ENCODE measurements at regions not wholly inside any gene's neighbourhood (a gene's known extent, or its start where the extent isn't known, plus 50 kb on each side); places are given as distances from the start of the nearest gene placed in this dataset.
"Not testable (repeated sequence)": the region's sequence is repeated elsewhere in the genome, so short reads cannot be mapped to it uniquely, and the experiment has no call there.

DNA sequence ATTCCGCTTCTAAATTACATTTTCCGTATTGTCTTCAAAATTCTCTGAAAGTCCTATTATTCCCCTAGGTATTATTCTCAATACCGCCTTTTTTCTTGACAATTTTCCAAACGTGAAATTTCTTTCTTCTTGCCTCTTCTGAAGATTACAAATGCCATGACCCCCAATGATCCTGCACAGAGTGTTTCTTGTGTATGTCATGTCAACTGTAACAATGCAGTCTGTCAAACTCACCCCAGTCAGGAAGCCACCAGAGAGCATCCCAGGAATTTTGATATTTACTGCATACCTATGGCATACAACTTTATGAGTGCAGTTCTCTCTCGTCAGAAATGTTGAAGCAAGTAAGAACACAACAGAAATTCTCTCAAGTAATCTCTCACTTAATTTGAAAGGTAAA, 847.3 kb upstream of the CDH8 start:
- no peak for DNase-seq (ENCODE audit: low spot score)

DNA sequence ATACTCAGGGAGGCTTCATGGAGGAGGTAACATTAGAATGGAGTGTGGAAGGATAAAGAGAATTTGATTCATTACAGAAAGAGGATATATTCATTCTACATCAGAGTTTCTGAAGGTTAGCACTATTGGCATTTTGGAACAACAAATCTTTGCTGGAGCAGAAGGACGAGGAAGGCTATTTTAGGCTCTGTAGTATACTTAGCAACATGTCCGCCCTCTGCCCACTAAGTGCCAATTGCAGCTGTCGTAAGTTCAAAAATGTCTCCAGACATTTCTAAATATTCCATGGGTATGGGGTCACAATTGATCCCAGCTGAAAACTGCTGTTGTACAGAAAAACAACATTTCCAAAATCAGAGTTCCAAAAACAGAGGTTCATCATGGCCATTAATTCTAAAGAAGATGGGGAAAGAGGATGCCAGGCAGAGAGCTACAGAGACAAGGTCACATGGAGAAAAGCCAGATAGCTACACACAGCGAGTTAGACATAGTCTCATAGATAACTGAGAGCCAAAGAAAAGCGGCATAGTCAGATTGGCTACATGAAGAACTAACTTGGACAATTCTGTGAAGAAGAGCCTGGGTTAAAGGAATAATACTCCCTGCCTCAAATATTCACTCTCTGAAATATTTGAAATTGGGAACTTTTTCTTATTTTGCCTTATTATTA, 846.4 kb upstream of the CDH8 start:
- no peak for DNase-seq (ENCODE audit: low spot score)

DNA sequence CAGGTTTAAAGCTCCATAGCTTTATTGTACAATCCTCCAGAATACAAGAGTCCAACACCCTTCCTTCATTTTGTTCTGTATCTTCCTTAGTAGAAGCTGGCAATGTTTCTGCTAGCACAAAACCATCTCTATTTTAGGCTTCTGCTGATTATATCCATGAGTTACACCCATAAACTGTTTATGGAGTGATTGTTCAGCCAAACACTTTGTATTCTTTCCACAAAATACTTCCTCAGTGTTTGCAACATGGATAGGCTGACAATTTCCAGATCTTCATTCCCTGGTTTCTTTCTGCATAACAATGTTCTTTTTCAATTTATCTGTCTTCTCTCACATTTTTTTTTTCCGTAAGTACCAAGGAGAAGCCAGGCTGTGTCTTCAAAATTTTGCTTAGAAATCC, 839.9 kb upstream of the CDH8 start:
- DNase-seq (ENCODE audit: low spot score), result no peak

DNA sequence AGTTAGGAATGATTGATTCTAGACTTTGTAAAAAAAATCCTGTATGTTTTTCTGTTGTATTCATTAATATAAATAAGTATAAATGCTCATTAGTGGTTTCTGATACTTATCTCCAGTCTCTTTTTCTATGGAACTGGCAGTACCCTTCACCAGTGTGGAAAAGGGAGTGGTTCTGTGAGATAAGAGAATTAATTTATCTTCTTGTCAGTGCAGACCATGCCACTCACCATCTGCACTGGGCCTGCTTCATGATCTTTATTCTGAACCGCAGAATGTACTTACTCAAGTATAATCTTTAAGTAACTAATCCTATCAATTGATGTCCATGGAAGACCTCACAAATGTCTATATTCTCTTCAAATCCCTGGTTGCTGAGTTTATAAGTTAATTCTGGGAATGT, 836.1 kb upstream of the CDH8 start:
- DNase-seq (ENCODE audit: low spot score), result no peak

DNA sequence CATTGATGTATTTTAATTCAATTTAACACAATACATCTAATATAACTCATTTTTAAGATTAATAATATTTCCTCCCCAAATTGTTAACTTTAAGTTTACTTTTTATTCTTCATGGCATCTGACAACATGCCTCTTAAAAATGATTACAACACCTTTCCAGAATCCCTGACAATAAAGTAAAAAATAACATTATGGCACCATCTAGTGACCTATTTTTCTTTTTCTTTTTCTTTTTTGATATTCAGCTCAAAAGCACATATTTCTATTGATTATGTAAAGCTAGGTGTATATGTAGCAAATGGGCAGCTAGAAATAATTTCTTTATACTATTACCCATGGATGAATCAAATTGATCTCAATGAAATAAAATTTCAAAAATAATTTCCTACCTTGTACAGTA, 834.3 kb upstream of the CDH8 start:
- DNase-seq (ENCODE audit: low spot score), result peak; percentile 25

DNA sequence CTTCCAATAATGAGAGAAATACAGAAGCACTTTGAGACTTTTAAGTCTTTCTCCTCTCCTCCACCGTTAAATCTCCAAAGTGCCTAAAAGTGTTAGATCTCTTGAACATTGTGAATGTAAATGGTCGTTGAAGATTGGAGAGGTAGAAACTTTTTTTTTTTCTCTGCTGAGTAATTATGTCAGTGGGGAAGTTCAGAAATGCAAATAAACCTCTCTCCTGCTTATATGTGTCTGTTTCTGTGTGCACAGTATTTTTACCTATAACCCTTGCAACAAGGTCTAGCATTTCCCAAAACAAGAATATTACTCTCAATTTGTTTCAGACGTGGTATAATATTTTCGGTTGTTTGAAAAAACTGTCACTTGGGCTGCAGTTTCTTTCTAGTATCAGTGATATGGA, 833.6 kb upstream of the CDH8 start:
- no peak for DNase-seq (ENCODE audit: low spot score)

DNA sequence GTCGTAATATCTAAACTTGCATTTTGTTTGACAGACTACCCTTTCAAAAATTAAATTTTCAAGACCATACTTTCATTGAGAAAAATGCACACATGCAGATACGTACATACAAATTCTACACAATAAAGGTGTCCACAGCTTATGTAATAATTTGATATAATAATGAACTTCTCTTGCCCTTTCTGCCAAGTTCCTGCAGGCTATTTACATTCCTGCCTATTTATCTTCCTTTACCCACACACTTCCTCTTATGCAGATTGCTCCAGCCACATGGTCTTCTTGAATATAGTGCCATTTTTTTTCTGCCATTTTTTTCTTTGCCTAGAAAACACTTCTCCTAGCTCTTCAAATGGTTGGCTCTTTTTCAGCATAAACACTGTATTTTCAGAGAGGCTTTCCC, 826.9 kb upstream of the CDH8 start:
- DNase-seq (ENCODE audit: low spot score), result no peak

DNA sequence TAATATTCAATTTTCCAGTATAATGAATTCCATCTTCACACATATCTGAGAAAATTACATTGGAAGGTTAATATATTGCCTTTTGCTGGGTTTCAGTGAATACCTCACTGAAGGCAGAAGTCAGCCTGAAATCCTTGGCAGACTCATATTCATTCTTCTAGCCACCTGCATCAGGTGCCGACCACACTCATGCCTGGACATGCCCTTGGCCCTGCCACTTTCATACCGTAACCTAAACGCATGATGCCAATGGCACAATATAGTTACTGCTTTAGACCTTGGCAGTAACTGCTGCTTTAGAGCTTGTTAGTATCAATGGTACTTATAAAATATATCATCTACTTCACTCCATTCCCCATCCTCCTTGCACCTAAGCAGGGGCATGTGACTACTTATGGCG, 817.6 kb upstream of the CDH8 start:
- DNase-seq (ENCODE audit: low spot score), result no peak

DNA sequence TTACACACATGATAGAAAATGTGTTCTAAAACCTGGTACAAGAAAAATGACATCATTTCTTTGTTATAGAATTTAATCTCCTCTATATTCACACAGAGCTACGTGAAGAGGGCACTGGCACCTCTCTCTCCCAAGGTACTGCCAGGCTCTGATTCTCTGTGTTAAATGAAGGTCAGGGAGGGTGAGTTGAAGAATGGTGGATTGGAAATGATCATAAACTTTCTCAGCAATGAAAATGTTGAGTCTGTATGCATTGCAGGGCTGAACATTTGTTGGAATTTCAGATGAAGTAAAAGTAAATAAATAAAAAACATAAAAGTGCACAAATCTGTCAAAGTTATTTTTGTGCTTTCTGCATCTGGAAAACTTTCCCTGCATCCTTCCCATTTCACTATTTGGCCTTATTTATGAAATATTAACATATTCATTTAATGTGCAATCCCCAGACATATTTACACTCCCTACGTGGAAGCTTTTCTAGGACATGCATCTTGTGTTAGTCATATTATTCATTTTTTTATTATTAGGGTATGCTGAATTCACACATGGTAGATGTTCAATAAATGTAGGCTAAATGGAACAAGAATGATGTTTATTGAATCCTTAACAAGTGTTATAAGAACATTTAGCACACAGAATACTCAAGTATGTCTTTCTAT, 810.3 kb upstream of the CDH8 start:
- no peak for DNase-seq (ENCODE audit: low spot score)

DNA sequence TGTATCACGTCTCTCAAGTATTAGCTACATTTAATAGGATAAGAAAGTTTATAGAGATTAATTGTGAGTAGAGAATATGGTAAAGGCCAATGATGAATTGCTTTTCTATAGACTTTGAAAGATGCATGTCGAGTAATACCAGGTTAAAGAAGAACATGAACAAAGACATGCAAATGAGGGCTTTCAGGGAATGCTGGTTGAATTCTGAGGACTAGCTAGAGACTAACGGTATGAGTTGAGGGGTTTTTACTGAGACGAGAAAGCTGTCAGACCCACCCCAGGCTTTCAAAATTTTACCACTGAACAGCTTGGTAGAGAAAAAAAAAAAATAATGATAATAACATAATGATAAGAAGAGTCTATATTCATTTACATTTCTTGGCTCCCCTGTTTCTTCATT, 796.0 kb upstream of the CDH8 start:
- DNase-seq (ENCODE audit: low spot score), result no peak

DNA sequence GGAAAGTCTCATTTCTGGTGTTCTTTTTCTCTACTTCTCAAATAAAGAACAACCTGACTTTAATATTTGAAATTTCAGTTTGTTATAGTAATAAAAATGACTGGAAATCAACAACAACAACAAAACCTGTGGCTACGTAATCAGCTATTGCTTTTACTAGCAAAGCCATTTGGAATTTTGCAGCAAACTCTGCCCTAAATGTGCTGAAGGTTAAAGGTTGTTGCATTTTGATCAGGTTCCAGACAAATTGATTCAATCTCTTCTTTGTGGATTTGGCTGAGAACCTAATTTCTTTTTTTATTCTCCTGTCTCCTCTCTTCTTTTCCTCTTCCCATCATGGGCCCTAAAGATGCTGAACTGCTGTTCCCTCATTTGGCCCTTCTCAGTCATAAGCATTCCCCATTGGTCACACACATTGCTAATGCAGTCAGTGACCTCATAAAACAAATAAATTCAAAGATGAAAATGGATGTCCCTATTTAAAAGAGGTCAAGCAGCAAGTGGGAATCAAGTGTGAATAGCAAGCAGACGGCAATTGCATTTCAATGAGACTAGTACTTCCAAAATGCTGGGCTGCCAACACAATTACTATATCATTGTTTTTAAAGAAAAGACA, 795.1 kb upstream of the CDH8 start:
- DNase-seq (ENCODE audit: low spot score), result peak; percentile 8

DNA sequence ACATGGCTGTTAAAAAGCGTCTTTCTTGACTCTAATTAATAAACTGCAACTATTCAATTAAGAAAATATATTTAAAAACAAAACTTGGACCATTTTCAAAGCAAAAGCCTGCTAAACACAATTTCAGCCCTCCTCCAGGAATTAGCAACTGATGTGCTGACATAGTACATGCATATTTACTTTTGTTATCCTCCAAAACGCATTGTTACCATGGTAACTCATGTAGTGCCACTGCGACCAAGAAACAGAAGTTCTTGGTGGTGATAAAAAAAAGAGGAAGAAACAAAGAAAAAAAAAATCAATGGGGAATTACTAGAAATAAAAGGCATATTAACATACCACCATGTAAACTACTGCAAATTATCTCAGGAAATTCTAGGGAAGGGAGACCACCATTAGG, 793.4 kb upstream of the CDH8 start:
- no peak for DNase-seq (ENCODE audit: low spot score)

DNA sequence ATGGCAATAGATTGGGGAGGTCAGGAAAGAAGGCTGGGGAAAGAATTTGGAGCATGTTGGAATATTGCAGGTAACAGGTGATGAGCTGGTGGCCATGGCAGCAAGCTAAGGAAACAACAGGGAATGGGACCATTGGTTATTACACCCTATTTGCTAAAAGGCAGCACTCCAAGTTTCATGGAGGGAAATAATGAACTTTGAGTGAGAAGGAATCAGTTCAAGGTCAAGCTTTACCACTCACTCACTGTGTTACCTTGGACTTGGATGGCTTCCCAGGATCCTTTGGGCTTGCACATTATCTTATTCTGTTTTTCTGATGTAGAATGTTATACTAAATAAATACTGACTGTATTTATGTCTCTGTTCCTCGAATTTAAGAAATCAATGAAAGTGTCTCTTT, 792.8 kb upstream of the CDH8 start:
- peak; percentile 2 for DNase-seq (ENCODE audit: low spot score)

DNA sequence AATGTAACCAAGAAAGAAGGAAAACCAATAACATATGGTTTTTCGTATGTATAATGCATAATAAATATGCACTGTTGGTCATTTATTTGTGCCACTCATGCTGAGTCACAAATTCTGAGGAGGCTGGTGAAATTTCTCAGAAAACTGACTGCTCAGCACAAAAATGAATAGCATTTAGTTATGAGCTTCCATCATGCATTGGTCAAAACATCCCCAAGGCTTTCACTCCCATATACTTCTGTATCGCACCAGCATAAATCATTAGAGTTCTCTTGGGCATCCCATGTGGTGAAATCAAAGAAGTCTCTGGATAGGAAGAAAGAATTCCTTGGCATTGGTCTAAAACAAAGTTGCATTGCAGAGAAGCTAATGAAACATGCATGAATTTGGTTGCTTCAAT, 785.6 kb upstream of the CDH8 start:
- DNase-seq (ENCODE audit: low spot score), result no peak

DNA sequence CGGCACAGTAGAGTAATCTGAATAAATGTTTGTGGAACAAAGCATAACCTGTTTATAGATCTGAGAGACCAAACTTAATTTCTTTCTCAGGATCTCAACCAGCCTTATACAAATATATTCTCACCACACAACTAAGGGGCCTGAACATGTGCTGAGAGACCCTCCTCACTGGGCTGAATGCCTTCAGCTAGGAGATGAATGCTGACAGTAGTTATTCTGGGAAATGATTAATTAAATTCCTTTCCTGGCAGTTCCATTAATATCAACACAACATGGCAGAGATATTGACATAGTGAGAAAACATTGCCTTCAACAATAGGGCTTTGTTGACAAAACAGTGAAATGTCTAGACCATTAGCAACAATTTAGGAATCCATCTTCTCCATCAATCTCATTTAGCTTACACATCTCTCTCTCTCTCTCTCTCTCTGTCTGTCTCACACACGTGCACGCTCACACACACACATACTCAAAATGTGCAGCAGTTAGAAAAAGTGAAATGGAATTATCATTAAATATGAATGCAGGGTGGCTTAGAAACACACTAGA, 780.8 kb upstream of the CDH8 start:
- no peak for DNase-seq (ENCODE audit: low spot score)

DNA sequence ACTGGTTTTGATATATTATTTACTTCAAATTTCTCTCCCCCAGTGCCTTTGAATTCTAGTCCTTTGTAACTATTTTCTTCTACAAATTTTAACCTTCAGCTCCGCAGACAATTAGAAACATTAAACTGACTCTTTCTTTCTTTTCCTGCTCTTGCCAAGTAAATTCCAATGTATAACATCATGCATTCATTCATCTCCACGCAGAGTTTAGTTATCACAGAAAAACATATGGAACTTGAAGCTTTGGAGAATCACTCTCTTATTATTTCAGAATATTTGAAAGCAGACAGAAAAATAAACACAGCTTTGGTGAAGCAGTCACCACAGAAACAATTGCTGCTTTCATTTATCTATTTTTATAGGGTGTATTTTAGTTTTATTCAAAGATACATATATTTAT, 778.7 kb upstream of the CDH8 start:
- no peak for DNase-seq (ENCODE audit: low spot score)

DNA sequence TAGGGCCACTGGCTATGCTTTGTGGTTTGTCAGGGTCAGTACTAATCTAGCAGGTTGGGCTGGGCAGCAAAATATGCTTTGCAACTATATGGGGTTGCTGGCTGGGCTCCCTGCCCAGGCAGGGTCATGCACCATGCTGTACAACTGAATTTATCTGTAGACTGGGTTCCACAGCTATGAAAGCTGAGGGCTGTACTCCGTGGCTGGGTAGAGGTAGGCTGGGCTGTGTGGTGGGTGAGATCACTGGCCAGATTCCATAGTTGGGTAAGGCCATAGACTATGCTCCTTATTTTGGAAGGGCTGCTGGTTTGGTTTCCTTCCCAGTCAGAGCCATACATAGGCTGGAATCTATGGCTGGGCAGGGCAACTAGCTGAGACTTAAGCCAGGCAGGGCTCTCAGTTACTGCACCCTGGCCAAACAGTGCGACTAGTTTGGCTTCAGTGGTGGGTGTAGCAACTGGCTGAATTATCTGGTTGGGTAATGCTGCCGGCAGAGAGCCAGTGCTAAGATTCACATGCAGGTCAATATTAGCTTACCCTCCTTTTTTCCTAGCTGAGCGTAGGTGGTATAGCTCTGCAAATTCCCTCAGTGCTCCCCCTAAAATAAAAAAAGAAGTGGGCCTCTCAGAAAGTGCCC, 769.1 kb upstream of the CDH8 start:
- no peak for DNase-seq (ENCODE audit: low spot score)

DNA sequence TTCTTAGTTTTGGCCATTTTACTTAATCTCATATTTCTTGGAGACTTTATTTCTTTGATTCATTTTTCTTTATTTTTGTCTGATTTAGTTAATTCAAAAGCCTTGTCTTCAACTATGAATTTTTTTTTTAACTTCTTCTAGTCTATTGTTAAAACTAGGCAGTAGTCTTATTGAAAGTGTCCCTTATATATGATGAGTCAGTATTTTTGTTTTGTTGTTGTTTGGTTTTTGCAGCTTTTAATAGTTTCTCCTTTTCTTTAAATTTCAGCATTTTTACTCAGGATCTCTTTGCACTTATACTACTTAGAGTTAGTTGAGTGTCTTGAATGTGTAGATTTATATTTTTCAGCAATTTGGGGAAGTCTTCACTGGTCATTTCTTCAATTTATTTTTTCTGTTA, 758.5 kb upstream of the CDH8 start:
- no peak for DNase-seq (ENCODE audit: low spot score)

DNA sequence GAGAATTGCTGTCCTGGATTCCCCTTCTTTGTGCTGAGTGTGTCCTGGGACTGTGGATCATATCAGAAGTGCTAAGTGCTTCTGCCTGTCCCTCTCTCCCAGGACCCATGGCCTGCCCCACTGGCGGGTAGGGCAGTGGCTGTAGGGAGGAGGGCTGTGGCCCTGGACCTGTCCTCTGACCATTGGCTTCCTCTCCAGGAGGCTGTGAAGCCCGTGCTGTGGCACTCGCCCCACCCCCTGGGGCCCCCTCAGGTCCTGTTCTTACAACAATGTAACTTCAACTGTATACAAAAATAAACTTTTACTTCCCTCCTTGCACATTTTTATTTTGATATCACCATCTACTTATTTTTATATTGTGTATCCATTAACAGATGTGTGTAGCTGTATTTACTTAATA, 743.8 kb upstream of the CDH8 start:
- DNase-seq (ENCODE audit: low spot score), result not testable (repeated sequence)

DNA sequence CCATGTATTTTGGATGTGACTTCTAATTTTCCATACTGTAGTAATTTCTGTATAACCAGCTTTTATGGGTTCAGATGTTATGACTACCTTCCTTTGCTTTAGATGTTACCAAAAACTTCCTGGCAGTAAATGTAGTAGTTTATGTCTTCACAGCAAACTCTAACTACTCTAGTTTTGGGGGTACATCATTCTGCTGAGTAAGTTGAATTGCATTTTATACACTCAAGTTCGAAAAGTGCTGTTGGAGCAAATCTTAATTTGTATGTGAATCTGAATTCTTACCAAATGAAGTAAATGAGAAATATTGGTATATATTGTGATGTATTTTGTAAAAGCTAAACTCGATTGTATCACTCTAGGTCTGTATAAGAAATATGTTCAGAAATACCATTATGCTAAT, 728.3 kb upstream of the CDH8 start:
- DNase-seq (ENCODE audit: low spot score), result no peak

DNA sequence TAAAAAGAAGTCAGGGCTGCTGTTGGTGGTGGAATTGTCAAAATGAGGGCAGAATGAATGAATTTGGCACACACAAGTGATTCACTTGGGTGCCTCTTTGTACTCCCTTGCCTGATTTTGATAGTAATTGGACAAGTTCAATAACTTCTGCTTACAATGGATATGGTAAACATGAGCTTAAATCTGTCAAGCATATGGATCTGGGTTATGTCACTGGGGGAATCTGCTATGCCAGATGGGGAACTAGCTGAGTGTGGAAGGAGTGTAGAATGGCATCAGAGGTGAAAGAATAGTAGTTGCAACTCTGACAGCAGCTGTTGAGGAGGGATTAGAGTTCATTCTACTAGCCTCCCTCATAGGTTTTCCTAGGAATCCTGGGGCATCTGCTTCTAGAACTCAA, 724.2 kb upstream of the CDH8 start:
- no peak for DNase-seq (ENCODE audit: low spot score)

DNA sequence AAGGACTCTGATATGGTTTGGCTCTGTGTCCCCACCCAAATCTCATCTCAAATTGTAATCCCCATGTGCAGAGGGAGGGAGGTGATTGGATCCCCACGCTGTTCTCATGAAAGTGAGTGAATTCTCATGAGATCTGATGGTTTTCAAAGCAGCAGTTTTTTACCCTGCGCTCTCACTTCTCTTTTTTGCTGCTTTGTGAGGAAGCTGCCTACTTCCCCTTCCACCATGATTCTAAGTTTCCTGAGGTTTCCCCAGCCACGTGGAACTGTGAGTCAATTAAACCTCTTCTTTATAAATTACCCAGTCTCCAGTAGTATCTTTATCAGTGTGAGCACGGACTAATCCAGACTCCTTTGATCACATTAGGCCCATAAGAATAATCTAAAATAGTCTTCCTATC, 719.7 kb upstream of the CDH8 start:
- DNase-seq (ENCODE audit: low spot score), result no peak

DNA sequence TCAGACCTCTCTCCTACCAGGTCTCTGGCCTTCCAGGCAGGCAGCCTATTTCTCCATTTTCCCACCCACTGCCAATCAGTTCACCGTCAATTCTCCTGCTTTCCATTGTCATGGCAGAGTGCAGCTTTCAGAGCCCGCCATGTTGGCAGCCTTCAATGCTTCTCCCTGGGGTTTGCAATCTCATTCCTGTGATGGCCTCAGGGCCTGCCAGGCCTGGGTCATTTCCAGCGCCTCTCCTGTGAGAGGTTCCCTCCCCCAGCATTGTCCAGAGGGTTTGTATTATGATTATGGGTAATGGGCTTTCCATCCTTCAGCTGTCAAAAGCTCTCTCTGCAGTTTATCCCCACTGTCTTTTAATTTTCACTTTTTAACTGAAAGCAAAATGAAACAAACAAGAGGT, 716.6 kb upstream of the CDH8 start:
- DNase-seq (ENCODE audit: low spot score), result no peak
